HEK293T (cell line): ENCODE measurements at regions not wholly inside any gene's neighbourhood (a gene's known extent, or its start where the extent isn't known, plus 50 kb on each side); places are given as distances from the start of the nearest gene placed in this dataset.

ENCODE experiments used
- CTBP1 ChIP-seq: fragments of 450-650 bp; IDR thresholded peaks from 2 replicates; pipeline ENCODE4 v1.6.1; 2016; ENCODE audit warnings: borderline replicate concordance
- ELF4 ChIP-seq: fragments of 450-650 bp; IDR thresholded peaks from 2 replicates; pipeline ENCODE4 v1.6.1; 2017; ENCODE audit warnings: antibody characterized with exemption
- FOXK2 ChIP-seq: fragments of 450-650 bp; IDR thresholded peaks from 2 replicates; pipeline ENCODE4 v1.6.1; 2016; ENCODE audit warnings: mild to moderate bottlenecking
- FOXM1 ChIP-seq: fragments of 450-650 bp; IDR thresholded peaks from 2 replicates; pipeline ENCODE4 v1.6.1; 2017; ENCODE audit warnings: mild to moderate bottlenecking, borderline replicate concordance
- HDGF ChIP-seq: fragments of 450-650 bp; IDR thresholded peaks from 2 replicates; pipeline ENCODE4 v1.6.1; 2017; ENCODE audit warnings: antibody characterized with exemption, borderline replicate concordance
- SP1 ChIP-seq: fragments of 450-650 bp; IDR thresholded peaks from 2 replicates; pipeline ENCODE4 v1.6.1; 2017
- SUZ12 ChIP-seq: fragments of 450-650 bp; IDR thresholded peaks from 2 replicates; pipeline ENCODE4 v1.6.1; 2016; ENCODE audit warnings: mild to moderate bottlenecking

DNA sequence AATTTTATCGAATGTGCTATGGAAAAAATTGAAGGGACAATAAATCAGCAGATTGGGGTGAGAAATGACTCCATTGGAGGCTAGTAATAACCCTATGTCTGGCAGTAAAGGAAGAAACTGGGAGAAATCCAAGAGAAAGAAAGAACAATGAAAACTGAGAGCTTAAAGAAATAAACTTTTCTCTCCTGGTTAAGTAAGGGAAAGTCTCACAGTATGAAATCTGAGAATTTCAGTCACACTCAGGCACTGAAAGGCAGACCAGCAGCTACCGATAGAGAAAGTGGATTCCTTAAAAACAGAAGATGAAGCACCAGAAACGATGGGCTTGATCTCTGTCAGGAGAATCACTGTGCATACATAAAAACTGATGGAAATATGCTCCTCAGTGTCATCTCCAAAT lies 404.2 kb downstream of the PLPP3 start:
- TF ChIP-seq ELF4 (no peak), HDGF (no peak), FOXK2 (no peak), FOXM1 (no peak), SUZ12 (no peak), CTBP1 (no peak), SP1 (no peak)
